Heart left ventricle (tissue), 16 donors: ENCODE measurements at regions not wholly inside any gene's neighbourhood (a gene's known extent, or its start where the extent isn't known, plus 50 kb on each side); places are given as distances from the start of the nearest gene placed in this dataset.

ENCODE experiments used
- ATAC-seq, 4 donors: fragments of 200-7000 bp; cut with Tn5 transposase; one replicate each; pipeline ENCODE4 v1.9.1; 2020 to 2022; ENCODE audit warnings: moderate library complexity in 4 of 4, mild to moderate bottlenecking in 3 of 4, moderate number of reproducible peaks in 1 of 4
- DNase-seq, 5 donors: peaks; one replicate each; pipeline ENCODE4 v3.0.0-alpha.2; 2020
- H3K27ac ChIP-seq, 12 donors: fragments of 200-600 bp; sonication (generic) in 4 of 12; one replicate each; pipeline versions ENCODE4 v1.5.0 to v1.8.0; 2016 to 2022; ENCODE audit warnings: mild to moderate bottlenecking in 2 of 12
- H3K27me3 ChIP-seq, 9 donors: fragments of 200-600 bp; sonication (generic) in 2 of 9; one replicate each; pipeline versions ENCODE4 v1.5.1 to v1.8.0; 2016 to 2022; ENCODE audit warnings: mild to moderate bottlenecking in 3 of 9
- H3K36me3 ChIP-seq, 9 donors: fragments of 200-600 bp; sonication (generic) in 2 of 9; one replicate each; pipeline versions ENCODE4 v1.5.0 to v1.8.0; 2018 to 2022; ENCODE audit warnings: mild to moderate bottlenecking in 2 of 9
- H3K4me1 ChIP-seq, 12 donors: fragments of 200-600 bp; sonication (generic) in 4 of 12; one replicate each; pipeline versions ENCODE4 v1.5.0 to v1.8.0; 2016 to 2022; ENCODE audit warnings: mild to moderate bottlenecking in 3 of 12
- H3K4me3 ChIP-seq, 12 donors: fragments of 200-600 bp; sonication (generic) in 4 of 12; one replicate each; pipeline versions ENCODE4 v1.5.0 to v1.8.0; 2017 to 2022; ENCODE audit warnings: mild to moderate bottlenecking in 9 of 12, moderate library complexity in 4 of 12
- H3K9me3 ChIP-seq, 12 donors: fragments of 200-600 bp; sonication (generic) in 4 of 12; one replicate each; pipeline versions ENCODE4 v1.5.0 to v1.8.0; 2016 to 2022; ENCODE audit warnings: mild to moderate bottlenecking in 1 of 12
- CTCF ChIP-seq, 12 donors: fragments of 200-600 bp; sonication (generic) in 4 of 12; IDR thresholded peaks; one replicate each; pipeline versions ENCODE4 v1.5.0 to v1.8.0; 2018 to 2022; ENCODE audit warnings: antibody characterized with exemption in 12 of 12, mild to moderate bottlenecking in 5 of 12
- POLR2A ChIP-seq, 2 donors: fragments of 450-650 bp; IDR thresholded peaks; one replicate each; pipeline ENCODE4 v1.6.1; 2017; ENCODE audit warnings: antibody characterized with exemption in 2 of 2, mild to moderate bottlenecking in 2 of 2, moderate library complexity in 2 of 2
- WGBS, 4 donors: extraction: QIAGEN DNeasy Blood & Tissue Kit in 2 of 4; methylation state at CpG; one replicate each; pipeline versions ENCODE4 v1.1.5 to v1.1.7; 2013 to 2018; 5-methylcytosine and 5-hydroxymethylcytosine counted together
- intact Hi-C, 10 donors: fragments of 100-400 bp; cut with DNase I; formaldehyde crosslinking; loops; one replicate each; pipeline versions ENCODE4 v1.11.1 to v1.14.2; 2022
- donor health status: ischemic (EF 13 %, LVEDD 7.1; RV severe dilation, severe dysfunction).
- donor health status: healthy with polysubstance abuse.
- donor health status: DM: no; HTN: yes; CAD: no.
- donor health status: DM: no; HTN: no; CAD: no.
- donor health status: ischemic (EF 25% LVEDD 6.9; RV normal size, moderate dysfunction).
- donor health status: ischemic (EF 25% LVEDD 5.7; RV mildly dilated, moderate dysfunction).
- donor health status: healthy.
- donor health status: DM: yes; HTN: yes; CAD: no.
- donor health status: ischemic (EF 35%, LVEDD 5.7; RV mildly dilated, moderate dysfunction).
- donor health status: nonischemic (EF 11% LVEDD 7.7; RV severe dilation, severe dysfunction).
- donor health status: DM: yes; HTN: yes; CAD: no.
- donor health status: PGD.
- donor health status: ischemic (EF 29% LVEDD 5.4; RV normal size, mild dysfunction).
- donor health status: nonischemic (EF 23%, LVEDD 6.1; RV moderate dilation, normal function).

DNA sequence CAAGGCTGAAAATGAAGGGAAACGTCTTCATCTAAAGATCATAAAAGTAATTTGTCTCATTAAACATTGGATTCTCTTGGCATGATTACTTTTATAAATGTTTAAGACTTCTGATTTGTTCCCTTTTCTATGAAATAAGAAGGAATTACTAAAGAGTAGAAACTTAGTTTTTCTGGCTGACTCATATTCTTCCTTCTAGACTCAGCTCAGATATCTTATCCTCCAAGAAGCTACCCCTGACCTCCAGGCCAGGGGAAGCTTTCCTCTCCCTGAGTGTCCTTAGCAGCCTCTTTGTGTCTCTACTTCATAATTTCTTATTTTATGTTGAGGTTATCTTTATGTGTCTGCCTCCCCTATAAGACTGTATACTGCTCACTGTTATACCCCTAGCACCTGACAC lies 291.9 kb upstream of the STT3B start:
- whole genome bisulfite sequencing, 4 donors = 72 to 89% (median 84%) methylated on average over 1 of the region's 1 CpG
- H3K27me3 ChIP-seq = peaks cover 0 to 7% (median 0%) of the 10 kb centered on the region in 9 donors

DNA sequence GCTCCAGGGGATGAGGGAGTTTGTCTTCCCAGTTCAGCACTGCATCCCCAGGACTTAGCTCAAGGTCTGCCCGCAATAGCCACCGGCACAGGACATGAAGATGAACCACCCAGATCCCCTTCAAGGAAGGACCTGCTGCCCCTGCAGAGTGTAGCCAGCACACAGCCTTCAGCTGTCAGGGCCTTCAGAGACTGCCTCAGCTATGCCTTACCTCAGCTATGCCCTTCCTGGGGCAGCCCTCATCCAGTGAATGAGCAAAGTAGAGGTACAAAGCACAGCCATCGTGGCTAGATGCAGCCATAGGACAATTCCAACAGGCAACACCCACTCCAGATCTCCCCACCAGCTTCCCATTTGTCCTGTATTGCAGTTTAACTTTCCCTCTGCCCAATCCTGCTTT lies 291.2 kb upstream of the STT3B start:
- peaks cover 0 to 1% (median 0%) of the 10 kb centered on the region in 9 donors for H3K27me3 ChIP-seq
- no peaks in the 10 kb centered on the region for H3K36me3 ChIP-seq
- no peak for TF ChIP-seq CTCF (IDR thresholded peaks at IDR 0.05)
- no peak for TF ChIP-seq POLR2A (IDR thresholded peaks at IDR 0.05)
- H3K4me1 ChIP-seq = no peaks in the 10 kb centered on the region
- H3K27ac ChIP-seq = no peak overlapping the region
- ATAC-seq (no peak), DNase-seq (no peak)
- no peaks in the 10 kb centered on the region for H3K9me3 ChIP-seq
- 79 to 93% (median 91%) methylated on average over 1 to 3 of the region's 3 CpGs for WGBS, 4 donors
- no peak overlapping the region for H3K4me3 ChIP-seq
- intact Hi-C loops = no loop called here

More for the DNA sequence above, 291.9 kb upstream of the STT3B start:
- ATAC-seq (no peak), DNase-seq (no peak)
- no peak overlapping the region for H3K4me3 ChIP-seq
- H3K9me3 ChIP-seq = no peaks in the 10 kb centered on the region
- no peak overlapping the region for H3K27ac ChIP-seq
- intact Hi-C loops = no loop called here
- TF ChIP-seq POLR2A (IDR thresholded peaks at IDR 0.05) (no peak), CTCF (IDR thresholded peaks at IDR 0.05) (no peak)
- no peaks in the 10 kb centered on the region for H3K4me1 ChIP-seq
- H3K36me3 ChIP-seq = no peaks in the 10 kb centered on the region

DNA sequence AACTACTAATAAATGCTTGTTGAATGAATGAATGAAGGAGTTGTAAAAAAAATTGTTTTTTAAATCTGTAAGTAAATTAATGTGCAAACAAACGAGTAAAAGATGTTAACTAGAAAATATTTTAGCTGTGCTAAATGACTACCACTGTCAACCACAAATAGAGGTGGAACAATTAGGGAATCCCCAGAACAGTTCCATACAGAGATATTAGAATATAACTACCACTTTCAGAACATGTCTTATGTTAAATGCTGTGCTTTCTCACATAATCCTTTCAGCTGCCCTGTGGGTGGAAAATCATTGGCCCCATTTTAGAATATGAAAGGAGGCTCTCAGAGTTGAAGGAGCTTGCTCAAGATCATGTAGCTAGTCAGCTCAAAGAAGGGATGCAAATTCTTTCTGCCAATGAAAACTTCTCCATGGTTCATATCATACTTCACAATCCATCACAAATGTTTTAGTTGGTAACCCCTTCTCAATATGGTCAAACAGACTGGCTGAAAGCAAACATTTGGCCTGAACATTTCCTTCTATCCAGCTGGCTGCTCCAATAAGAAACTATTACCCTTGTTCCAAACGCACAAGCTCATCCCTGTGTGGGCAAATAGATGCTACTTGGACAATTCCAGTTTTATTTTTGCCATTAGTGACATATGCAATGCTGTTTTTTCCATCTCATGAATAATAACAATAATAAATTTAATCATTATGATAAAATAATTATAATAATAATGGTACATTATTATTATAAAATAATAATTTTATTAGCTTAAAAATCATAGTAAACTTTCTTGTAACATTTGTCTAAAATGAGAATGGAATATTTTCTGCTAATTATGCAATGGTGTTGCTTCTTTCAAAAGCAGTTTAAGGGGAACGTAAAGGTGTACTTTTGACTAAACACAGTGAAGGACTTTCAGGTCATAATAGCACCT lies 290.4 kb upstream of the STT3B start:
- ATAC-seq (no peak), DNase-seq (no peak)
- WGBS, 4 donors = 87 to 88% (median 87%) methylated on average over 3 of the region's 3 CpGs
- Histone ChIP-seq H3K27me3 (no peaks in the 10 kb centered on the region), H3K27ac (no peak overlapping the region), H3K9me3 (no peaks in the 10 kb centered on the region), H3K36me3 (no peaks in the 10 kb centered on the region), H3K4me3 (no peak overlapping the region), H3K4me1 (no peaks in the 10 kb centered on the region)
- TF ChIP-seq CTCF (IDR thresholded peaks at IDR 0.05) = no peak
- TF ChIP-seq POLR2A (IDR thresholded peaks at IDR 0.05) = no peak
- intact Hi-C loops = no loop called here

DNA sequence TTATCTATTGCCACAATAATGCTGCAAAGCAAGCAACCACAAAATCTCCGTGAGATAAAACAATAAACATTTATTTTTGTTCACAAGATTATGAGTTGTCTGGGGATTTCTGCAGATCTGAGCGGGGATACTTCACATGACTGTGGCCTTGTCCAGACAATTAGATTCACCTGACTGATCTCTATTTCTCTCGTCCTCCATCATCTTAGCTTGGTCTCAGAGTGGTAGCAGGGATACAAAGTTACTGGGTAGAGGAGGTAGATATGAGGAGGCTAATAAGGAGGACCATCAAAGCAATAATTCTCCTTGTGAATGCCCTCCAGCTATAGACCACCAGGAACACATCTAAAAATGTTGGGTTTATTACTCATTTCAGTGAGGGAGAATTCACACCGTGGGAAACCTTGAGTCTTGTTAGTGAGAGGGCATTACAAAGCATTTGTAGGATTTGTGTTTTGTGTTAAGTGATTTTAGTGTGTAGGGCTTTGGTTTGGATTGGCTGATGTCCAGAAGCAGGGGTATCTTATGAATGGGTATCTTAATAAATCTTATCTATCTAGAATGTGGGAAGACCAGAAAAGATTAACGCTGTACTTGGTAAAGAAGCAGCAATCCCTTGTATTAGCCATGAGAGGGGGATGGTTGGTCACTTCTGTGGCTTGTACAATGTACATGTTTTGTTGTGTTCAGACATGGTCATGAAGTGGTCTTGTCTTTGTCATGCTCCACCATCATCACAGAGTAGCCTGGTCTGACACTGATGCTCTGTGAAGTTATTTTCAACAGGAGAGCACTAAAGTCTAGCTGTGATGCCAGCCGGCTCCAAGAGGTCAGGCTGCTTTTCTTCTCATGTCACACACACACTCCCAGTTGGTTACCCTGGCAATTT lies 287.6 kb upstream of the STT3B start:
- TF ChIP-seq POLR2A (IDR thresholded peaks at IDR 0.05) = no peak
- no peak for TF ChIP-seq CTCF (IDR thresholded peaks at IDR 0.05)
- no peaks in the 10 kb centered on the region for H3K27me3 ChIP-seq
- no peak overlapping the region for H3K4me3 ChIP-seq
- ATAC-seq (no peak), DNase-seq (no peak)
- intact Hi-C loops = no loop called here
- no peak overlapping the region for H3K27ac ChIP-seq
- H3K36me3 ChIP-seq = no peaks in the 10 kb centered on the region
- no peaks in the 10 kb centered on the region for H3K4me1 ChIP-seq
- 78 to 85% (median 82%) methylated on average over 6 of the region's 6 CpGs for WGBS, 4 donors
- no peaks in the 10 kb centered on the region for H3K9me3 ChIP-seq
